B cell (primary cell): ENCODE measurements at regions not wholly inside any gene's neighbourhood (a gene's known extent, or its start where the extent isn't known, plus 50 kb on each side); places are given as distances from the start of the nearest gene placed in this dataset.

Experiments
- ATAC-seq: fragments of 200-7000 bp; cut with Tn5 transposase; one replicate; pipeline ENCODE4 v1.10.0; 2021; ENCODE audit warnings: low read depth, mild to moderate bottlenecking, moderate number of reproducible peaks, moderate library complexity
- CTCF ChIA-PET: fragments of 350-600 bp; sonication (Branson Sonifier 250); formaldehyde crosslinking; loops from one replicate; lab custom pipeline; 2021; ENCODE audit warnings: antibody characterized with exemption, inconsistent platforms; lab: Charles Lee
- POLR2A ChIA-PET: fragments of 350-600 bp; sonication (Branson Sonifier 250); formaldehyde crosslinking; loops from one replicate; lab custom pipeline; 2021; ENCODE audit warnings: antibody characterized with exemption; lab: Charles Lee
- DNase-seq: peaks from one replicate; pipeline ENCODE4 v3.0.0; 2013
- H2AFZ ChIP-seq: 2 replicates; pipeline ENCODE4 v1.6.1; 2012; ENCODE audit warnings: mild to moderate bottlenecking, low read depth, low read length; ENCODE audit not compliant: insufficient read depth, poor library complexity, severe bottlenecking
- H3K27ac ChIP-seq, 2 donors: 1 replicate in 1 of 2; 2 replicates in 1 of 2; pipeline ENCODE4 v1.5.1; 2012 to 2013; ENCODE audit warnings: low read length in 2 of 2, mild to moderate bottlenecking in 2 of 2, moderate library complexity in 1 of 2
- H3K27me3 ChIP-seq, 4 experiments: fragments of 200-600 bp in 1 of 4; sonication (generic) in 1 of 4; replicated peaks in 1 of 4; 1 replicate in 2 of 4; 2 replicates in 2 of 4; pipeline versions ENCODE4 v1.6.1 to v1.7.0; 2013 to 2016; ENCODE audit warnings: low read length in 3 of 4, mild to moderate bottlenecking in 2 of 4, mixed read lengths in 1 of 4, moderate library complexity in 1 of 4; ENCODE audit not compliant: insufficient read depth in 4 of 4, control insufficient read depth in 3 of 4; ENCODE audit errors: control extremely low read depth in 1 of 4
- H3K36me3 ChIP-seq, 2 experiments: replicated peaks in 1 of 2; 1 replicate in 1 of 2; 2 replicates in 1 of 2; pipeline versions ENCODE4 v1.6.1 to v1.7.1; 2013; ENCODE audit warnings: low read length in 1 of 2; ENCODE audit not compliant: insufficient read depth in 2 of 2, control insufficient read depth in 1 of 2; ENCODE audit errors: control extremely low read depth in 1 of 2, extremely low read depth in 1 of 2
- H3K4me1 ChIP-seq, 2 donors: fragments of 200-600 bp in 1 of 2; sonication (generic) in 1 of 2; 1 replicate in 1 of 2; 2 replicates in 1 of 2; pipeline versions ENCODE4 v1.5.1 to v1.6.1; 2013 to 2017; ENCODE audit warnings: low read length in 2 of 2; ENCODE audit not compliant: control insufficient read depth in 2 of 2, insufficient read depth in 2 of 2
- H3K4me2 ChIP-seq: replicated peaks from 2 replicates; pipeline ENCODE3; 2012; ENCODE audit warnings: mild to moderate bottlenecking, low read depth, low read length; ENCODE audit not compliant: poor library complexity, severe bottlenecking
- H3K4me3 ChIP-seq, 5 experiments: fragments of 200-600 bp in 1 of 5; sonication (generic) in 1 of 5; 1 replicate in 3 of 5; 2 replicates in 2 of 5; pipeline versions ENCODE4 v1.5.1 to v1.7.0; 2011 to 2016; ENCODE audit warnings: low read length in 4 of 5, mild to moderate bottlenecking in 4 of 5, low read depth in 2 of 5, control low read depth in 1 of 5, moderate library complexity in 1 of 5; ENCODE audit not compliant: insufficient read depth in 1 of 5; ENCODE audit errors: control extremely low read depth in 1 of 5, extremely low read depth in 1 of 5
- H3K79me2 ChIP-seq: fragments of 200-600 bp; sonication (generic); one replicate; pipeline ENCODE4 v1.6.0; 2016; ENCODE audit warnings: low read length; ENCODE audit not compliant: control insufficient read depth, insufficient read depth
- H3K9ac ChIP-seq: fragments of 200-600 bp; sonication (generic); 2 replicates; pipeline ENCODE4 v1.6.1; 2017; ENCODE audit warnings: mild to moderate bottlenecking, low read length, moderate library complexity
- H3K9me3 ChIP-seq, 3 donors: one replicate each; pipeline versions ENCODE4 v1.6.1 to v1.7.1; 2013; ENCODE audit warnings: low read length in 2 of 3; ENCODE audit not compliant: control insufficient read depth in 2 of 3, insufficient read depth in 1 of 3; ENCODE audit errors: control extremely low read depth in 1 of 3
- H4K20me1 ChIP-seq: 2 replicates; pipeline ENCODE4 v1.6.0; 2012; ENCODE audit warnings: mild to moderate bottlenecking, low read length; ENCODE audit not compliant: insufficient read depth, control insufficient read depth, poor library complexity, severe bottlenecking
- H3K27ac Mint-ChIP-seq: one replicate; pipeline ENCODE4 v1.8.0; 2021; ENCODE audit warnings: mixed read lengths
- H3K27me3 Mint-ChIP-seq: one replicate; pipeline ENCODE4 v1.8.0; 2021; ENCODE audit warnings: mixed read lengths
- H3K4me1 Mint-ChIP-seq: one replicate; pipeline ENCODE4 v1.8.0; 2021; ENCODE audit warnings: mixed read lengths
- H3K4me3 Mint-ChIP-seq: one replicate; pipeline ENCODE4 v1.8.0; 2021; ENCODE audit warnings: mixed read lengths
- H3K9me3 Mint-ChIP-seq: one replicate; pipeline ENCODE4 v1.8.0; 2022; ENCODE audit warnings: mixed read lengths; ENCODE audit not compliant: insufficient read depth
- EZH2 ChIP-seq: IDR thresholded peaks from 2 replicates; pipeline ENCODE4 v1.6.1; 2012; ENCODE audit warnings: borderline replicate concordance, low read depth, mild to moderate bottlenecking, moderate library complexity, low read length; ENCODE audit not compliant: insufficient read depth, poor library complexity, severe bottlenecking
- WGBS: methylation state at CpG from one replicate; pipeline ENCODE4 v1.1.5; 2013; ENCODE audit warnings: missing lambda C conversion rate; ENCODE audit not compliant: insufficient coverage; 5-methylcytosine and 5-hydroxymethylcytosine counted together
- intact Hi-C: fragments of 100-400 bp; cut with micrococcal nuclease; formaldehyde crosslinking; loops from one replicate; pipeline ENCODE4 v1.10.0; 2022
- TF ChIP-seq, protein P1 (sequence below): fragments of 200-600 bp; IDR thresholded peaks from one replicate; pipeline ENCODE4 v1.8.0; 2022; ENCODE audit warnings: antibody characterized with exemption, mild to moderate bottlenecking

DNA sequence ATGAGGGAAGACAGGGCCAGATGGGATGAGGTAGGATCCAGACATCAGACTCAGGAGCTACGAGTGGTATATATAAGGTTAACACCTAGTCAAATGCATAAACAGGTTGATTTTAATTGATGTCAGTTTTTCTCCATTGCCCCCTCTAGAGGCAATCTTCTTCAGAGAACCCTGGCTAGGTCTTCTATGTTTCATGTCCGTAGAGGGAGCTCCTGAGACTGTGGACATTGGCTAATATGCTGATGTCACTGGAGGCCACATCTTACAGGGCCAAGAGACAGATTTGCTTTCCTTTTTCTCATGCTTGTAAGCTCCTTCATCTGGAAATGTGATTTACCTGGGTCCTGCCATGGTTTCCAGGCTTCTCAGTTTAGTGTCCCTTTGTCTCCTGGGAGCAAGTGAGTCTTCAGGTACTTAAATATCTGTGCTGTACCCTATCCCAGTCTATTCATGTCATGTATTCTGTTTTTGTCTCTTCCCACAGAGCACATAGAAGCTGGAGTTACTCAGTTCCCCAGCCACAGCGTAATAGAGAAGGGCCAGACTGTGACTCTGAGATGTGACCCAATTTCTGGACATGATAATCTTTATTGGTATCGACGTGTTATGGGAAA is 161.6 kb upstream of the PRSS1 start:
- Histone ChIP-seq H3K36me3 (no peaks in the 10 kb centered on the region), H3K9ac (no peak overlapping the region), H3K79me2 (no peaks in the 10 kb centered on the region), H3K9me3 (no peaks in the 10 kb centered on the region), H3K4me2 (no peak overlapping the region), H3K4me3 (no peak overlapping the region), H4K20me1 (no peaks in the 10 kb centered on the region), H3K27ac (no peak overlapping the region), H3K27me3 (no peaks in the 10 kb centered on the region), H3K4me1 (no peaks in the 10 kb centered on the region), H2AFZ (no peak overlapping the region)
- H3K27me3 Mint-ChIP-seq: peaks cover 3% of the 10 kb centered on the region
- no peak overlapping the region for H3K27ac Mint-ChIP-seq
- ChIA-PET POLR2A (no interaction called here), CTCF (interaction anchor here (0.7 to 1.6 kb wide), 7 partner anchors 16 to 628 kb away, joined by 3 to 9 read pairs (median 4); no protein-coding TSS in a partner anchor)
- WGBS: 67% methylated on average over 4 of the region's 5 CpGs
- DNase-seq (peak; percentile 40), ATAC-seq (peak; percentile 57)
- no peaks in the 10 kb centered on the region for H3K9me3 Mint-ChIP-seq
- no peak for TF ChIP-seq EZH2
- TF ChIP-seq, protein P1, sequence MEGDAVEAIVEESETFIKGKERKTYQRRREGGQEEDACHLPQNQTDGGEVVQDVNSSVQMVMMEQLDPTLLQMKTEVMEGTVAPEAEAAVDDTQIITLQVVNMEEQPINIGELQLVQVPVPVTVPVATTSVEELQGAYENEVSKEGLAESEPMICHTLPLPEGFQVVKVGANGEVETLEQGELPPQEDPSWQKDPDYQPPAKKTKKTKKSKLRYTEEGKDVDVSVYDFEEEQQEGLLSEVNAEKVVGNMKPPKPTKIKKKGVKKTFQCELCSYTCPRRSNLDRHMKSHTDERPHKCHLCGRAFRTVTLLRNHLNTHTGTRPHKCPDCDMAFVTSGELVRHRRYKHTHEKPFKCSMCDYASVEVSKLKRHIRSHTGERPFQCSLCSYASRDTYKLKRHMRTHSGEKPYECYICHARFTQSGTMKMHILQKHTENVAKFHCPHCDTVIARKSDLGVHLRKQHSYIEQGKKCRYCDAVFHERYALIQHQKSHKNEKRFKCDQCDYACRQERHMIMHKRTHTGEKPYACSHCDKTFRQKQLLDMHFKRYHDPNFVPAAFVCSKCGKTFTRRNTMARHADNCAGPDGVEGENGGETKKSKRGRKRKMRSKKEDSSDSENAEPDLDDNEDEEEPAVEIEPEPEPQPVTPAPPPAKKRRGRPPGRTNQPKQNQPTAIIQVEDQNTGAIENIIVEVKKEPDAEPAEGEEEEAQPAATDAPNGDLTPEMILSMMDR: peak; percentile 36
- H3K4me3 Mint-ChIP-seq: no peak overlapping the region
- intact Hi-C loops: no loop called here
- H3K4me1 Mint-ChIP-seq: no peaks in the 10 kb centered on the region

- Histone ChIP-seq H4K20me1 (no peaks in the 10 kb centered on the region), H3K27me3 (no peaks in the 10 kb centered on the region), H3K36me3 (no peaks in the 10 kb centered on the region), H3K9ac (no peak overlapping the region), H3K27ac (no peak overlapping the region), H3K4me1 (peaks cover under 1 to 2% of the 10 kb centered on the region in 2 donors), H3K9me3 (no peaks in the 10 kb centered on the region), H2AFZ (no peak overlapping the region), H3K4me3 (no peak overlapping the region), H3K79me2 (no peaks in the 10 kb centered on the region), H3K4me2 (no peak overlapping the region)
- Mint-ChIP-seq H3K4me1 (peaks cover 4% of the 10 kb centered on the region), H3K27me3 (no peaks in the 10 kb centered on the region), H3K27ac (no peak overlapping the region), H3K4me3 (no peak overlapping the region), H3K9me3 (no peaks in the 10 kb centered on the region)
- CTCF ChIA-PET: interaction anchor here (1.6 kb wide), 3 partner anchors 17 to 71 kb away, joined by 4 to 9 read pairs (median 5); no protein-coding TSS in a partner anchor
- ATAC-seq: no peak
- DNase-seq: no peak
- TF ChIP-seq EZH2: no peak
- TF ChIP-seq, protein P1: no peak
- 100% methylated on average over 3 of the region's 3 CpGs for WGBS
- POLR2A ChIA-PET: no interaction called here
- intact Hi-C loops: no loop called here
These were observed 162.7 kb upstream of the PRSS1 start for GRCh38 chr7:142586611-142587010.
